GM12872 (cell line): ENCODE measurements at regions not wholly inside any gene's neighbourhood (a gene's known extent, or its start where the extent isn't known, plus 50 kb on each side); places are given as distances from the start of the nearest gene placed in this dataset.

ENCODE experiments used
- TF ChIP-seq, protein P1 (sequence below): IDR thresholded peaks from 3 replicates; pipeline ENCODE4 v1.5.1; 2011; ENCODE audit warnings: low read depth, mild to moderate bottlenecking, low read length, moderate library complexity; ENCODE audit not compliant: insufficient read depth

- TF ChIP-seq, protein P1, sequence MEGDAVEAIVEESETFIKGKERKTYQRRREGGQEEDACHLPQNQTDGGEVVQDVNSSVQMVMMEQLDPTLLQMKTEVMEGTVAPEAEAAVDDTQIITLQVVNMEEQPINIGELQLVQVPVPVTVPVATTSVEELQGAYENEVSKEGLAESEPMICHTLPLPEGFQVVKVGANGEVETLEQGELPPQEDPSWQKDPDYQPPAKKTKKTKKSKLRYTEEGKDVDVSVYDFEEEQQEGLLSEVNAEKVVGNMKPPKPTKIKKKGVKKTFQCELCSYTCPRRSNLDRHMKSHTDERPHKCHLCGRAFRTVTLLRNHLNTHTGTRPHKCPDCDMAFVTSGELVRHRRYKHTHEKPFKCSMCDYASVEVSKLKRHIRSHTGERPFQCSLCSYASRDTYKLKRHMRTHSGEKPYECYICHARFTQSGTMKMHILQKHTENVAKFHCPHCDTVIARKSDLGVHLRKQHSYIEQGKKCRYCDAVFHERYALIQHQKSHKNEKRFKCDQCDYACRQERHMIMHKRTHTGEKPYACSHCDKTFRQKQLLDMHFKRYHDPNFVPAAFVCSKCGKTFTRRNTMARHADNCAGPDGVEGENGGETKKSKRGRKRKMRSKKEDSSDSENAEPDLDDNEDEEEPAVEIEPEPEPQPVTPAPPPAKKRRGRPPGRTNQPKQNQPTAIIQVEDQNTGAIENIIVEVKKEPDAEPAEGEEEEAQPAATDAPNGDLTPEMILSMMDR: no peak
Observed at GRCh38 chr5:35561396-35561795, 56.3 kb upstream of the SPEF2 start.

- TF ChIP-seq, protein P1: no peak
Observed at GRCh38 chr5:35557748-35558147, 59.9 kb upstream of the SPEF2 start.

DNA sequence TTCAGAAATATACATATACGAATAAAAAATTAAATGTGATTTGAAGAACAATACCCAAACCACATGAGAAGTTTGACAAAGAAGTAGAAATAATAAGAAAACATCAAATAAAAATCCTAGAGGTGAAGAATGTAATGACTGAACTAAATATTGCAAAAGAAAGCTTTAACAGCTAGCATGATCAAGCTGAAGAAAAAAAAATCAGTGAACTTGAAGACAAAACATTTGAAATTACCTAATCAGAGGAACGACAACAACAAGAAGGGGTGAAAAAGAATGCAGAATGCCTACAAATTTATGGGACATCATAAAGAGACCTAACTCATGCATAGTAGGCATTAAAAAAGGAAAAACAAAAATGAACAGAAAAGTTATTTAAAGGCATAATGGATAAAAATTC lies 60.5 kb upstream of the SPEF2 start:
- TF ChIP-seq, protein P1: no peak

DNA sequence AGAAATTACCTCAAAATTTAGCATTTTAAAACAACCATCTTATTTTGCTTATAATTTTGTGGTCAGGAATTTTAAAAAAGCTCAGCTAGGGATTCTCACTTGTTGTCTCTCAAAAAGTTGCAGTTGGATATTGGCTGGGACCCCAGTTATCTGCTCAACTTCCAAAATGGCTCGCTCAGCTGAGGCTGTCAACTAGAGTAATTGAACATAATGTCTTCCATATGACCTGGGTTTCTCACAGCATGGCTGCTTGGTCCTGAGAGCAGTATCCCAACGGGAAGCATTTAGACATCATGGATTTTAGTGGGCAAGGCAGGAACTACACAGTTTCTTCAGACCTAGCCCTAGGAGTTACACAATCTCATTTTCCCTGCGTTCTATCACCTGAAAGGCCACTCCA lies 63.6 kb upstream of the SPEF2 start:
- TF ChIP-seq, protein P1: no peak

- TF ChIP-seq, protein P1: no peak
Observed at GRCh38 chr5:35545190-35545589, 72.5 kb upstream of the SPEF2 start.

- TF ChIP-seq, protein P1: no peak
Observed at GRCh38 chr5:35543408-35543807, 74.3 kb upstream of the SPEF2 start.

DNA sequence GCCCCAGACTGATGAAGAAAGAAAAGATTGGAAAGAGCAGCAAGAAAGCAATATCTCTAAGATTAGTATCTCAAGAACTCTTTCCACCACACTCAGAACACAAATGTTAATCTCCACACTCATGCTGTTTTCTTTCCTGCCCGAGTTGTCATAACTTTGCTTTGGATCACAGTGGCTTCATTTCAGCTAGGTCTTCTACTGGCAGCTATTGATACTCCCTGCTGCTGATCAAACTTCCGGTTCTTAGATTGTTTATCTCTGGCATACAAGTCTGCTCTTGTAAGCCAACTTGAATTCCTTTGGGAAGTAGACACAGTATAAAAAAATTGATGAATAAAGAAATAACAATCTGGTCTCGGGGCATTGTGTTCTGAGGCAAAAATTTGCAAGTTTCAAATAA lies 77.7 kb upstream of the SPEF2 start:
- TF ChIP-seq, protein P1: no peak
